BE2C (cell line): ENCODE measurements at regions not wholly inside any gene's neighbourhood (a gene's known extent, or its start where the extent isn't known, plus 50 kb on each side); places are given as distances from the start of the nearest gene placed in this dataset.

Source experiments
- DNase-seq: peaks from one replicate; pipeline ENCODE4 v3.0.0-alpha.2; 2020
- H3K27me3 ChIP-seq: fragments of 250-450 bp; sonication (Bioruptor Pico); 2 replicates; pipeline ENCODE4 v1.5.1; 2020; ENCODE audit warnings: mild to moderate bottlenecking
- H3K36me3 ChIP-seq: fragments of 250-450 bp; sonication (Bioruptor Pico); 2 replicates; pipeline ENCODE4 v1.5.1; 2020; ENCODE audit warnings: mild to moderate bottlenecking
- H3K4me1 ChIP-seq: fragments of 250-450 bp; sonication (Bioruptor Pico); 2 replicates; pipeline ENCODE4 v1.5.1; 2020
- H3K4me3 ChIP-seq: 2 replicates; pipeline ENCODE4 v1.5.1; 2011; ENCODE audit warnings: low read depth, low read length
- H3K9me3 ChIP-seq: fragments of 250-450 bp; sonication (Bioruptor Pico); 2 replicates; pipeline ENCODE4 v1.5.1; 2020
- TF ChIP-seq, protein P1 (sequence below): IDR thresholded peaks from 2 replicates; pipeline ENCODE4 v1.5.1; 2012; ENCODE audit warnings: mild to moderate bottlenecking, low read depth, low read length

DNA sequence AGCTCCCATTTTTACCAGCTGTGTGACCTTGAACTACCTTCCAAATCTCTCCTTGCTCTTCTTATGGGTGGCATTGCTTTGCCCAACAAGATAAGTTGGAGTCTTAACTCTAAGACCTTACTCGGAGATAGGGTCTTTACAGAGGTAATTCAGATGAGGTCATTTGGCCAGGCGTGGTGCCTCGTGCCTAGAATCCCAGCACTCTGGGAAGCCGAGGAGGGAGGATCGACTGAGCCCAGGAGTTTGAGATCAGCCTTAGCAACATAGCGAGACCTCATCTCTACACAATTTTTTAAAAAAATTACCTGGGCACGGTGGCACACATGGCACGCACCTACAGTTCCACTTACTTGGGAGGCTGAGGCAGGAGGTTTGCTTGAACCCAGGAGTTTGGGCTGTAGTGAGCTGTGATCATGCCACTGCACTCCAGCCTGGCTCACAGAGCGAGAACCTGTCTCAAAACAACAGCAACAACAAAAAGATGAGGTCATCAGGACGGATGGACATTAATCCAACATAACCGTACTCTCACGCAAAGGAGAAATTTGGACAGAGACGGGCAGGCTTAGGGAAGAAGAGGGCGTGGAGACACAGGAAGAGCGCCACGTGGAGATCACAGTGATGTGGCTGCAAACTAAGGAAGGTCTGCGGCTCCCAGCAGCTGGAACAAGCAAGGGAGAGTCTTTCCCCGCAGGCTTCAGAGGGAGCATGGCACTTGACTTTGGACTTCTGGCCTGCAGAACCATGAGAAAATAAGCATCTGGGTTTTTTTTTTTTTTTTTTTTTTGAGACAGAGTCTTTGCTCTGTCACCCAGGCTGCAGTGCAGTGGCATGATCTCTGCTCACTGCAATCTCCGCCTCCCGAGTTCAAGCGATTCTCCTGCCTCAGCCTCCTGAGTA, 122.3 kb upstream of the CARD11 start:
- no peak for DNase-seq

DNA sequence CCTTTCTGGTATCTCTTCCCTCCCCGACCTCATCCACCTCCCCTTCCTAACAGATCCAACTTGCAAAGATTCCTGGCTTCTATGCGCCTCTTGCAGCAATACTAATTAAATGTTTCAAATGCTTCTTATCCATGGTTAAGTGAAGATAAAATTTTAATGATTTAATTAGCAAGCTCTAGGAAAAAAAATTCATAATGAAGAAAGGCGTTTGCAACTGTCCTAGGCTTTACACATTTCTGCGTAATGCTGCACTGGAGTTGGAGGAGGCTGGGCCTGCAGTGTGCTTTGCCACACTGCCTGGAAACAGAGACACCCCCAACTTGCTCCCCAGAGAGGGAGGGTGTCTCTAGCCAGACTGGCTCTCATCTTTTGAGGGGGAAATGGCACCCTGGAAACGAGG, 123.9 kb upstream of the CARD11 start:
- TF ChIP-seq, protein P1, sequence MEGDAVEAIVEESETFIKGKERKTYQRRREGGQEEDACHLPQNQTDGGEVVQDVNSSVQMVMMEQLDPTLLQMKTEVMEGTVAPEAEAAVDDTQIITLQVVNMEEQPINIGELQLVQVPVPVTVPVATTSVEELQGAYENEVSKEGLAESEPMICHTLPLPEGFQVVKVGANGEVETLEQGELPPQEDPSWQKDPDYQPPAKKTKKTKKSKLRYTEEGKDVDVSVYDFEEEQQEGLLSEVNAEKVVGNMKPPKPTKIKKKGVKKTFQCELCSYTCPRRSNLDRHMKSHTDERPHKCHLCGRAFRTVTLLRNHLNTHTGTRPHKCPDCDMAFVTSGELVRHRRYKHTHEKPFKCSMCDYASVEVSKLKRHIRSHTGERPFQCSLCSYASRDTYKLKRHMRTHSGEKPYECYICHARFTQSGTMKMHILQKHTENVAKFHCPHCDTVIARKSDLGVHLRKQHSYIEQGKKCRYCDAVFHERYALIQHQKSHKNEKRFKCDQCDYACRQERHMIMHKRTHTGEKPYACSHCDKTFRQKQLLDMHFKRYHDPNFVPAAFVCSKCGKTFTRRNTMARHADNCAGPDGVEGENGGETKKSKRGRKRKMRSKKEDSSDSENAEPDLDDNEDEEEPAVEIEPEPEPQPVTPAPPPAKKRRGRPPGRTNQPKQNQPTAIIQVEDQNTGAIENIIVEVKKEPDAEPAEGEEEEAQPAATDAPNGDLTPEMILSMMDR, result no peak
- no peak for DNase-seq
- no peaks in the 10 kb centered on the region for H3K4me1 ChIP-seq
- H3K36me3 ChIP-seq, result no peaks in the 10 kb centered on the region
- H3K4me3 ChIP-seq, result no peak overlapping the region
- H3K9me3 ChIP-seq, result no peaks in the 10 kb centered on the region
- no peaks in the 10 kb centered on the region for H3K27me3 ChIP-seq

More for the DNA sequence above, 122.3 kb upstream of the CARD11 start:
- no peaks in the 10 kb centered on the region for H3K4me1 ChIP-seq
- H3K9me3 ChIP-seq, result no peaks in the 10 kb centered on the region
- TF ChIP-seq, protein P1, result no peak
- no peaks in the 10 kb centered on the region for H3K36me3 ChIP-seq
- H3K27me3 ChIP-seq, result no peaks in the 10 kb centered on the region
- no peak overlapping the region for H3K4me3 ChIP-seq

DNA sequence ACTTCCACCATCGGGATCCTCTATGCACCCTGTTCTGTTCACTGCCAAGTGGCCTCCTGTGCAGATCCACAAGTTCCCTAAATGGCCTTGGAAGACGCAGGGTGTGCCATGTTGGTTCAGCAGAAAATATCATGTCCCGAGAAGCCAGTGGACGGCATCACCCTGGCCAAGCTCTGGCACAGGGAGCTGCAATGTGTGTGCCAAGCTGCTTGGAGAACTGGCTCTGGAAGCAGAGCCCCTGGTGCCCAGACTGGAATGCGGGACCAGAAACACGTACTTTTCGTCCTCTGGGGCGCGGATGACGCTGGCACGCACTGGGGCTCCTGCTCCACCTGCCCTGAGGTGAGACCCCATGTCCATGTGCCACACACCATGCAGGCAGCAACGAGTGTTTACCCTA, 124.7 kb upstream of the CARD11 start:
- Histone ChIP-seq H3K4me1 (no peaks in the 10 kb centered on the region), H3K36me3 (no peaks in the 10 kb centered on the region), H3K27me3 (no peaks in the 10 kb centered on the region), H3K4me3 (no peak overlapping the region), H3K9me3 (no peaks in the 10 kb centered on the region)
- TF ChIP-seq, protein P1, result no peak
- no peak for DNase-seq

DNA sequence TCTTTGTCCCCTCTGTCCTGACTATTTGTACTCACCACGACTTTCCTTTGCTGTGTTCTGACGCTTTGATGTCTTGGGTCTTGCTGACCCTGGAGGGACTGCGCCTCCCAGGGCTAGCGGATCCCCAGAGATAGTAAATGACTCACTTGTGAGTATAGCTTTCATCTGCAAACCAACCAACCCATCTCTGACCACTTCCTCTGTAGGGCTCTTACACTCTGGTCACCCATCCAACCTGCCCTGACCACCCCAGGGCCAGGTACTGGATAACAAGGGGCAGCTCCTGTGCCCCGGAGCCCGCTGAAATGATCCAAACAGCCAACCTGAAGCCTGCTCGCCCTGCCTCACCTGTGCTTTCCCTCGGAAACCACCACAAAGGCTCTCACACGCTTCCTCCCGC, 125.2 kb upstream of the CARD11 start:
- Histone ChIP-seq H3K36me3 (no peaks in the 10 kb centered on the region), H3K9me3 (no peaks in the 10 kb centered on the region), H3K4me1 (no peaks in the 10 kb centered on the region), H3K27me3 (no peaks in the 10 kb centered on the region), H3K4me3 (no peak overlapping the region)
- no peak for DNase-seq
- TF ChIP-seq, protein P1, result no peak

DNA sequence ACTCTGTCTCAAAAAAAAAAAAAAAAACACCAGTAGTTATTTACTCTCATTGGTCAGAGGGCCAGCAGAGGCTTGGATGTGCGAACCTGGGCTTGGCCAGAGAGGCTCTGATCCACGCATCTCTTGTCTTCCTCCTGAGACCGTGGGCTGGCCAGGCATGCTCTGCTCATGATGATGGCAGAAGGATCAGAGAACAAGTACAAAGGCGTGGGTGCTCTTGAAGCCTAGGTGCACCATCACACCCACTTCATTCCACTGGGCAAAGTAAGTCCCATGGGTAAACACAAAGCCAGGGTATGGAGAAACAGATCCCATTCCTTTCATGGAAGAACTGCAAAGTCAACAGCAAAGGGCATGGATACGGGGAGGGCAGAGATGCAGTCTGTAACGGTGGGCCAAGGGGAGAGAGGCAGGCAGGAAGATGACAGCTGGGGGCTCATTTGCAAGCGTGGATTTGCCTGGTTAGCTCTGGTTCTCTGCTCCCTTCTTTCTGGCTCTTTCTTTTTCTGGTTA, 128.2 kb upstream of the SDK1 start:
- no peak for DNase-seq
- Histone ChIP-seq H3K9me3 (no peaks in the 10 kb centered on the region), H3K27me3 (no peaks in the 10 kb centered on the region), H3K36me3 (no peaks in the 10 kb centered on the region), H3K4me3 (no peak overlapping the region), H3K4me1 (no peaks in the 10 kb centered on the region)
- TF ChIP-seq, protein P1, result no peak
